ENCODE measurements at regions not wholly inside any gene's neighbourhood (a gene's known extent, or its start where the extent isn't known, plus 50 kb on each side); places are given as distances from the start of the nearest gene placed in this dataset.

- no peak overlapping the region for H3K27ac ChIP-seq
- intact Hi-C loops (cut with DNase I; ENCODE audit: low total_unique reads): no loop called here
- H3K4me1 ChIP-seq: no peaks in the 10 kb centered on the region
- no peak overlapping the region for H3K4me3 ChIP-seq
- H3K9me3 ChIP-seq: no peaks in the 10 kb centered on the region
- no peak for TF ChIP-seq CTCF (IDR thresholded peaks at IDR 0.05)
- no peak for DNase-seq
- peaks cover 0 to 33% of the 10 kb centered on the region in 2 donors for H3K27me3 ChIP-seq
- no peaks in the 10 kb centered on the region for H3K36me3 ChIP-seq
Observed at GRCh38 chr11:70867281-70868047, 384.9 kb downstream of the SHANK2 start.

GRCh38 chr11:70868341-70868885 lies 384.0 kb downstream of the SHANK2 start:
- no peak for DNase-seq
- intact Hi-C loops (cut with DNase I; ENCODE audit: low total_unique reads): no loop called here
- Histone ChIP-seq H3K4me3 (no peak overlapping the region), H3K36me3 (no peaks in the 10 kb centered on the region), H3K9me3 (no peaks in the 10 kb centered on the region), H3K27me3 (peaks cover 0 to 34% of the 10 kb centered on the region in 2 donors), H3K27ac (no peak overlapping the region), H3K4me1 (no peaks in the 10 kb centered on the region)
- no peak for TF ChIP-seq CTCF (IDR thresholded peaks at IDR 0.05)

- peaks cover 0 to 34% of the 10 kb centered on the region in 2 donors for H3K27me3 ChIP-seq
Observed at GRCh38 chr11:70869054-70869453, 383.3 kb downstream of the SHANK2 start.

GRCh38 chr11:70871881-70872280 lies 380.5 kb downstream of the SHANK2 start:
- Histone ChIP-seq H3K27me3 (peaks cover 0 to 34% of the 10 kb centered on the region in 2 donors), H3K4me3 (no peak overlapping the region), H3K4me1 (no peaks in the 10 kb centered on the region), H3K36me3 (no peaks in the 10 kb centered on the region), H3K27ac (no peak overlapping the region), H3K9me3 (no peaks in the 10 kb centered on the region)
- DNase-seq: no peak
- intact Hi-C loops (cut with DNase I; ENCODE audit: low total_unique reads): no loop called here
- no peak for TF ChIP-seq CTCF (IDR thresholded peaks at IDR 0.05)

More at GRCh38 chr11:70869054-70869453, 383.3 kb downstream of the SHANK2 start:
- TF ChIP-seq CTCF (IDR thresholded peaks at IDR 0.05): no peak
- intact Hi-C loops (cut with DNase I; ENCODE audit: low total_unique reads): no loop called here
- Histone ChIP-seq H3K9me3 (no peaks in the 10 kb centered on the region), H3K27ac (no peak overlapping the region), H3K4me1 (no peaks in the 10 kb centered on the region), H3K36me3 (no peaks in the 10 kb centered on the region), H3K4me3 (no peak overlapping the region)
- DNase-seq: no peak

- H3K27ac ChIP-seq: no peak overlapping the region
- TF ChIP-seq CTCF (IDR thresholded peaks at IDR 0.05): no peak
- no peaks in the 10 kb centered on the region for H3K4me1 ChIP-seq
- H3K27me3 ChIP-seq: peaks cover 0 to 32% of the 10 kb centered on the region in 2 donors
- H3K9me3 ChIP-seq: no peaks in the 10 kb centered on the region
- H3K36me3 ChIP-seq: no peaks in the 10 kb centered on the region
- H3K4me3 ChIP-seq: no peak overlapping the region
- intact Hi-C loops (cut with DNase I; ENCODE audit: low total_unique reads): no loop called here
- DNase-seq: no peak
Observed at GRCh38 chr11:70872299-70872698, 380.1 kb downstream of the SHANK2 start.
